K562 (cell line): ENCODE measurements at regions not wholly inside any gene's neighbourhood (a gene's known extent, or its start where the extent isn't known, plus 50 kb on each side); places are given as distances from the start of the nearest gene placed in this dataset.

Source experiments
- ATAC-seq: fragments of 200-7000 bp; cut with Tn5 transposase; 3 replicates; pipeline ENCODE4 v1.9.1; 2020; ENCODE audit warnings: moderate library complexity
- BruUV-seq: library from RNA; stranded (reverse); fragments of 400-500 nt; replicated peaks from 2 replicates; lab custom pipeline; 2021; lab: Mats Ljungman, UMichigan
- CTCF ChIA-PET: fragments of 300-600 bp; formaldehyde crosslinking; extraction: SDS; loops from one replicate; lab custom pipeline; 2021; ENCODE audit warnings: low intra/inter-chr PET ratio; lab: Yijun Ruan, JAX
- POLR2A ChIA-PET: fragments of 300-600, 350-650 bp; sonication (Branson Sonifier 250); formaldehyde crosslinking; extraction: SDS; loops from one replicate; lab custom pipeline; 2021; ENCODE audit warnings: antibody characterized with exemption, inconsistent platforms; lab: Yijun Ruan, JAX
- DNase-seq, 4 experiments: peaks; one replicate each; pipeline versions ENCODE4 v3.0.0 to v3.0.0-alpha.2; 2011 to 2018; ENCODE audit warnings: low spot score in 3 of 4, mixed read lengths in 3 of 4; ENCODE audit errors: extremely low read depth in 1 of 4
- FAIRE-seq: peaks from 2 replicates; lab custom pipeline; 2011; peaks lifted over from hg19 to GRCh38; lab: Jason Lieb, UNC
- H2AFZ ChIP-seq: 2 replicates; pipeline ENCODE4 v1.6.0; 2011; ENCODE audit warnings: low read depth, low read length, control low read depth, inconsistent platforms
- H3K27ac ChIP-seq: fragments of 200-600 bp; 3 replicates; pipeline ENCODE4 v1.8.0; 2011; ENCODE audit warnings: low read depth, mild to moderate bottlenecking, control low read depth, inconsistent platforms, low read length, moderate library complexity, mixed read lengths; ENCODE audit errors: extremely low read depth
- H3K27me3 ChIP-seq, 2 experiments: fragments of 300-600 bp in 1 of 2; 2 replicates in 1 of 2; 3 replicates in 1 of 2; pipeline versions ENCODE4 v1.6.0 to v1.8.0; 2011; ENCODE audit warnings: inconsistent platforms in 2 of 2, low read length in 2 of 2, mild to moderate bottlenecking in 1 of 2, mixed read lengths in 1 of 2, moderate library complexity in 1 of 2; ENCODE audit not compliant: control insufficient read depth in 2 of 2, insufficient read depth in 2 of 2
- H3K36me3 ChIP-seq: fragments of 300-600 bp; 3 replicates; pipeline ENCODE4 v1.8.0; 2011; ENCODE audit warnings: mild to moderate bottlenecking, low read length, inconsistent platforms; ENCODE audit not compliant: control insufficient read depth, insufficient read depth
- H3K4me1 ChIP-seq, 2 experiments: fragments of 200-600 bp in 1 of 2; replicated peaks in 1 of 2; 2 replicates in 1 of 2; 3 replicates in 1 of 2; pipeline versions ENCODE4 v1.5.1 to v1.8.0; 2011; ENCODE audit warnings: inconsistent platforms in 2 of 2, low read length in 2 of 2, mild to moderate bottlenecking in 1 of 2, mixed read lengths in 1 of 2, moderate library complexity in 1 of 2; ENCODE audit not compliant: control insufficient read depth in 2 of 2, insufficient read depth in 2 of 2
- H3K4me2 ChIP-seq: 2 replicates; pipeline ENCODE4 v1.6.1; 2011; ENCODE audit warnings: low read length, control low read depth, inconsistent platforms, mixed read lengths; ENCODE audit not compliant: insufficient read depth
- H3K4me3 ChIP-seq: fragments of 200-600 bp; sonication (generic), shearing (Covaris generic); 2 replicates; pipeline ENCODE4 v1.5.1; 2016; ENCODE audit warnings: control low read depth, inconsistent platforms
- H3K79me2 ChIP-seq: fragments of 200-600 bp; 3 replicates; pipeline ENCODE4 v1.8.0; 2011; ENCODE audit warnings: low read length, inconsistent platforms; ENCODE audit not compliant: control insufficient read depth, insufficient read depth
- H3K9ac ChIP-seq, 2 experiments: 2 replicates each; pipeline versions ENCODE4 v1.6.0 to v1.6.1; 2011; ENCODE audit warnings: low read depth in 2 of 2, low read length in 2 of 2, control low read depth in 1 of 2, inconsistent platforms in 1 of 2, mild to moderate bottlenecking in 1 of 2, mixed read lengths in 1 of 2; ENCODE audit not compliant: insufficient read depth in 1 of 2
- H3K9me1 ChIP-seq: one replicate; pipeline ENCODE4 v1.6.0; 2011; ENCODE audit warnings: inconsistent platforms, mild to moderate bottlenecking, low read length, moderate library complexity; ENCODE audit not compliant: control insufficient read depth, insufficient read depth
- H3K9me3 ChIP-seq: replicated peaks from 2 replicates; pipeline ENCODE4 v1.5.1; 2011; ENCODE audit warnings: low read depth, low read length, inconsistent platforms; ENCODE audit not compliant: control insufficient read depth, insufficient read depth
- H4K20me1 ChIP-seq: replicated peaks from 2 replicates; pipeline ENCODE4 v1.6.1; 2011; ENCODE audit warnings: low read length, inconsistent platforms, mixed read lengths; ENCODE audit not compliant: control insufficient read depth, insufficient read depth
- DDX20 ChIP-seq: fragments of 450-650 bp; IDR thresholded peaks from 2 replicates; pipeline ENCODE4 v1.6.1; 2016; ENCODE audit warnings: missing genetic modification characterization, low read depth, mild to moderate bottlenecking, missing compliant biosample characterization, moderate library complexity
- RBM25 ChIP-seq: fragments of 200-400 bp; formaldehyde crosslinking; IDR thresholded peaks from 2 replicates; pipeline ENCODE4 v1.6.1; 2018; ENCODE audit warnings: low read length, low read depth, moderate library complexity; ENCODE audit not compliant: severe bottlenecking
- ZFP30 ChIP-seq: fragments of 250-450 bp; sonication (Bioruptor Pico); IDR thresholded peaks from 2 replicates; pipeline ENCODE4 v1.8.0; 2022; ENCODE audit warnings: moderate library complexity, mild to moderate bottlenecking, inconsistent platforms, borderline replicate concordance
- WGBS: fragments of 100-300 bp; shearing (Covaris generic); methylation state at CpG from one replicate; pipeline ENCODE4 v1.1.6; 2016; ENCODE audit warnings: low coverage, mixed read lengths; ENCODE audit not compliant: insufficient coverage; ENCODE audit errors: missing lambda C conversion rate; 5-methylcytosine and 5-hydroxymethylcytosine counted together
- in situ Hi-C: fragments of 300-500 bp; cut with MboI; formaldehyde crosslinking; loops from 4 replicates; pipeline ENCODE4 v1.15.0; 2018; ENCODE audit warnings: inconsistent platforms, mixed read lengths
- intact Hi-C: fragments of 100-400 bp; cut with micrococcal nuclease; formaldehyde crosslinking; loops from 2 replicates; pipeline ENCODE4 v1.14.2; 2022
- TF ChIP-seq, protein P1 (sequence below): fragments of 250-450 bp; sonication (Bioruptor Pico); IDR thresholded peaks from 2 replicates; pipeline ENCODE4 v1.6.1; 2021; ENCODE audit warnings: mild to moderate bottlenecking
- TF ChIP-seq, protein P2 (sequence below): fragments of 200-800 bp; sonication (Bioruptor generic); IDR thresholded peaks from 2 replicates; pipeline ENCODE4 v1.6.1; 2016; ENCODE audit warnings: missing genetic modification characterization, missing compliant biosample characterization
- TF ChIP-seq, protein P3 (sequence below): fragments of 250-450 bp; sonication (Bioruptor Pico); IDR thresholded peaks from 2 replicates; pipeline ENCODE4 v1.4.0; 2020; ENCODE audit warnings: mild to moderate bottlenecking, moderate library complexity, borderline replicate concordance
- TF ChIP-seq, protein P4 (sequence below): sonication (generic); IDR thresholded peaks from 2 replicates; pipeline ENCODE4 v1.6.1; 2016
- TF ChIP-seq, protein P5 (sequence below): fragments of 450-650 bp; IDR thresholded peaks from 2 replicates; pipeline ENCODE4 v1.6.1; 2016; ENCODE audit warnings: borderline replicate concordance

DNA sequence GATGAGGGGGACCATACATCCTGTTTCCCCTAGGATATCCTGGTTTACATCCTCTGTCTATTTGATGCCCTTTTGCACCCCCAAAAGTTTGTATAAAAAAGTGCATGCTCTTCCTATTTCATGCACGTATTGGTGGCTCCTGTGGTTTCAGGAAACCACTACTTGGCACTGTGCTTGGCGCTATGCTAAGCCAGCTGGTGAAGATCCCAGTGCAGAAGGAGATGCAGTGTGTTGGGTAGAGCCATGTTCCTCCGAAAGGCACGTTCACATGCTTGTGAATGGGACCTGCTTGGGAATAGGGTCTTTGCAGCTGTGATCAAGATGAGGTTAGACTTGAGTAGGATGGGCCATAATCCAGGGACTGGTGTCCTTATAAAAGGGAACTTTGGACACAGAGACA, 419.7 kb downstream of the GALR1 start:
- FAIRE-seq (no peak), DNase-seq (no peak), ATAC-seq (no peak)
- Histone ChIP-seq H3K36me3 (no peaks in the 10 kb centered on the region), H4K20me1 (no peaks in the 10 kb centered on the region), H3K9me3 (no peaks in the 10 kb centered on the region), H2AFZ (no peak overlapping the region), H3K79me2 (no peaks in the 10 kb centered on the region), H3K4me3 (no peak overlapping the region), H3K9me1 (no peaks in the 10 kb centered on the region), H3K4me2 (no peak overlapping the region), H3K27me3 (peaks cover 0 to 10% of the 10 kb centered on the region in 2 experiments; a peak in 2 of 5 replicates), H3K27ac (no peak overlapping the region), H3K9ac (no peak overlapping the region), H3K4me1 (no peaks in the 10 kb centered on the region)
- no TSS peak for BruUV-seq
- ChIA-PET CTCF (no interaction called here), POLR2A (no interaction called here)
- in situ Hi-C loops (no loop called here), intact Hi-C loops (no loop called here)
- 0% methylated on average over 4 of the region's 4 CpGs for WGBS
- TF ChIP-seq, protein P1, sequence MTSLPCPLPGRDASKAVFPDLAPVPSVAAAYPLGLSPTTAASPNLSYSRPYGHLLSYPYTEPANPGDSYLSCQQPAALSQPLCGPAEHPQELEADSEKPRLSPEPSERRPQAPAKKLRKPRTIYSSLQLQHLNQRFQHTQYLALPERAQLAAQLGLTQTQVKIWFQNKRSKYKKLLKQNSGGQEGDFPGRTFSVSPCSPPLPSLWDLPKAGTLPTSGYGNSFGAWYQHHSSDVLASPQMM: no peak
- TF ChIP-seq, protein P2, sequence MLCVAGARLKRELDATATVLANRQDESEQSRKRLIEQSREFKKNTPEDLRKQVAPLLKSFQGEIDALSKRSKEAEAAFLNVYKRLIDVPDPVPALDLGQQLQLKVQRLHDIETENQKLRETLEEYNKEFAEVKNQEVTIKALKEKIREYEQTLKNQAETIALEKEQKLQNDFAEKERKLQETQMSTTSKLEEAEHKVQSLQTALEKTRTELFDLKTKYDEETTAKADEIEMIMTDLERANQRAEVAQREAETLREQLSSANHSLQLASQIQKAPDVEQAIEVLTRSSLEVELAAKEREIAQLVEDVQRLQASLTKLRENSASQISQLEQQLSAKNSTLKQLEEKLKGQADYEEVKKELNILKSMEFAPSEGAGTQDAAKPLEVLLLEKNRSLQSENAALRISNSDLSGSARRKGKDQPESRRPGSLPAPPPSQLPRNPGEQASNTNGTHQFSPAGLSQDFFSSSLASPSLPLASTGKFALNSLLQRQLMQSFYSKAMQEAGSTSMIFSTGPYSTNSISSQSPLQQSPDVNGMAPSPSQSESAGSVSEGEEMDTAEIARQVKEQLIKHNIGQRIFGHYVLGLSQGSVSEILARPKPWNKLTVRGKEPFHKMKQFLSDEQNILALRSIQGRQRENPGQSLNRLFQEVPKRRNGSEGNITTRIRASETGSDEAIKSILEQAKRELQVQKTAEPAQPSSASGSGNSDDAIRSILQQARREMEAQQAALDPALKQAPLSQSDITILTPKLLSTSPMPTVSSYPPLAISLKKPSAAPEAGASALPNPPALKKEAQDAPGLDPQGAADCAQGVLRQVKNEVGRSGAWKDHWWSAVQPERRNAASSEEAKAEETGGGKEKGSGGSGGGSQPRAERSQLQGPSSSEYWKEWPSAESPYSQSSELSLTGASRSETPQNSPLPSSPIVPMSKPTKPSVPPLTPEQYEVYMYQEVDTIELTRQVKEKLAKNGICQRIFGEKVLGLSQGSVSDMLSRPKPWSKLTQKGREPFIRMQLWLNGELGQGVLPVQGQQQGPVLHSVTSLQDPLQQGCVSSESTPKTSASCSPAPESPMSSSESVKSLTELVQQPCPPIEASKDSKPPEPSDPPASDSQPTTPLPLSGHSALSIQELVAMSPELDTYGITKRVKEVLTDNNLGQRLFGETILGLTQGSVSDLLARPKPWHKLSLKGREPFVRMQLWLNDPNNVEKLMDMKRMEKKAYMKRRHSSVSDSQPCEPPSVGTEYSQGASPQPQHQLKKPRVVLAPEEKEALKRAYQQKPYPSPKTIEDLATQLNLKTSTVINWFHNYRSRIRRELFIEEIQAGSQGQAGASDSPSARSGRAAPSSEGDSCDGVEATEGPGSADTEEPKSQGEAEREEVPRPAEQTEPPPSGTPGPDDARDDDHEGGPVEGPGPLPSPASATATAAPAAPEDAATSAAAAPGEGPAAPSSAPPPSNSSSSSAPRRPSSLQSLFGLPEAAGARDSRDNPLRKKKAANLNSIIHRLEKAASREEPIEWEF (CRISPR knock-in tag): no peak
- TF ChIP-seq DDX20 (tag) (no peak), RBM25 (no peak), ZFP30 (CRISPR knock-in tag) (no peak)
- TF ChIP-seq, protein P3, sequence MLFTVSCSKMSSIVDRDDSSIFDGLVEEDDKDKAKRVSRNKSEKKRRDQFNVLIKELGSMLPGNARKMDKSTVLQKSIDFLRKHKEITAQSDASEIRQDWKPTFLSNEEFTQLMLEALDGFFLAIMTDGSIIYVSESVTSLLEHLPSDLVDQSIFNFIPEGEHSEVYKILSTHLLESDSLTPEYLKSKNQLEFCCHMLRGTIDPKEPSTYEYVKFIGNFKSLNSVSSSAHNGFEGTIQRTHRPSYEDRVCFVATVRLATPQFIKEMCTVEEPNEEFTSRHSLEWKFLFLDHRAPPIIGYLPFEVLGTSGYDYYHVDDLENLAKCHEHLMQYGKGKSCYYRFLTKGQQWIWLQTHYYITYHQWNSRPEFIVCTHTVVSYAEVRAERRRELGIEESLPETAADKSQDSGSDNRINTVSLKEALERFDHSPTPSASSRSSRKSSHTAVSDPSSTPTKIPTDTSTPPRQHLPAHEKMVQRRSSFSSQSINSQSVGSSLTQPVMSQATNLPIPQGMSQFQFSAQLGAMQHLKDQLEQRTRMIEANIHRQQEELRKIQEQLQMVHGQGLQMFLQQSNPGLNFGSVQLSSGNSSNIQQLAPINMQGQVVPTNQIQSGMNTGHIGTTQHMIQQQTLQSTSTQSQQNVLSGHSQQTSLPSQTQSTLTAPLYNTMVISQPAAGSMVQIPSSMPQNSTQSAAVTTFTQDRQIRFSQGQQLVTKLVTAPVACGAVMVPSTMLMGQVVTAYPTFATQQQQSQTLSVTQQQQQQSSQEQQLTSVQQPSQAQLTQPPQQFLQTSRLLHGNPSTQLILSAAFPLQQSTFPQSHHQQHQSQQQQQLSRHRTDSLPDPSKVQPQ (CRISPR knock-in tag): no peak
- TF ChIP-seq, protein P4, sequence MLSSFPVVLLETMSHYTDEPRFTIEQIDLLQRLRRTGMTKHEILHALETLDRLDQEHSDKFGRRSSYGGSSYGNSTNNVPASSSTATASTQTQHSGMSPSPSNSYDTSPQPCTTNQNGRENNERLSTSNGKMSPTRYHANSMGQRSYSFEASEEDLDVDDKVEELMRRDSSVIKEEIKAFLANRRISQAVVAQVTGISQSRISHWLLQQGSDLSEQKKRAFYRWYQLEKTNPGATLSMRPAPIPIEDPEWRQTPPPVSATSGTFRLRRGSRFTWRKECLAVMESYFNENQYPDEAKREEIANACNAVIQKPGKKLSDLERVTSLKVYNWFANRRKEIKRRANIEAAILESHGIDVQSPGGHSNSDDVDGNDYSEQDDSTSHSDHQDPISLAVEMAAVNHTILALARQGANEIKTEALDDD: no peak
- TF ChIP-seq, protein P5, sequence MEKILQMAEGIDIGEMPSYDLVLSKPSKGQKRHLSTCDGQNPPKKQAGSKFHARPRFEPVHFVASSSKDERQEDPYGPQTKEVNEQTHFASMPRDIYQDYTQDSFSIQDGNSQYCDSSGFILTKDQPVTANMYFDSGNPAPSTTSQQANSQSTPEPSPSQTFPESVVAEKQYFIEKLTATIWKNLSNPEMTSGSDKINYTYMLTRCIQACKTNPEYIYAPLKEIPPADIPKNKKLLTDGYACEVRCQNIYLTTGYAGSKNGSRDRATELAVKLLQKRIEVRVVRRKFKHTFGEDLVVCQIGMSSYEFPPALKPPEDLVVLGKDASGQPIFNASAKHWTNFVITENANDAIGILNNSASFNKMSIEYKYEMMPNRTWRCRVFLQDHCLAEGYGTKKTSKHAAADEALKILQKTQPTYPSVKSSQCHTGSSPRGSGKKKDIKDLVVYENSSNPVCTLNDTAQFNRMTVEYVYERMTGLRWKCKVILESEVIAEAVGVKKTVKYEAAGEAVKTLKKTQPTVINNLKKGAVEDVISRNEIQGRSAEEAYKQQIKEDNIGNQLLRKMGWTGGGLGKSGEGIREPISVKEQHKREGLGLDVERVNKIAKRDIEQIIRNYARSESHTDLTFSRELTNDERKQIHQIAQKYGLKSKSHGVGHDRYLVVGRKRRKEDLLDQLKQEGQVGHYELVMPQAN: no peak
